ENCODE measurements at regions not wholly inside any gene's neighbourhood (a gene's known extent, or its start where the extent isn't known, plus 50 kb on each side); places are given as distances from the start of the nearest gene placed in this dataset.
A peak's percentile ranks its signal among the peaks of the same experiment; 100 is the strongest.

- DNase-seq (ENCODE audit: low spot score), result no peak
Observed at GRCh38 chr6:149184523-149184922, 133.0 kb upstream of the TAB2 start.

DNA sequence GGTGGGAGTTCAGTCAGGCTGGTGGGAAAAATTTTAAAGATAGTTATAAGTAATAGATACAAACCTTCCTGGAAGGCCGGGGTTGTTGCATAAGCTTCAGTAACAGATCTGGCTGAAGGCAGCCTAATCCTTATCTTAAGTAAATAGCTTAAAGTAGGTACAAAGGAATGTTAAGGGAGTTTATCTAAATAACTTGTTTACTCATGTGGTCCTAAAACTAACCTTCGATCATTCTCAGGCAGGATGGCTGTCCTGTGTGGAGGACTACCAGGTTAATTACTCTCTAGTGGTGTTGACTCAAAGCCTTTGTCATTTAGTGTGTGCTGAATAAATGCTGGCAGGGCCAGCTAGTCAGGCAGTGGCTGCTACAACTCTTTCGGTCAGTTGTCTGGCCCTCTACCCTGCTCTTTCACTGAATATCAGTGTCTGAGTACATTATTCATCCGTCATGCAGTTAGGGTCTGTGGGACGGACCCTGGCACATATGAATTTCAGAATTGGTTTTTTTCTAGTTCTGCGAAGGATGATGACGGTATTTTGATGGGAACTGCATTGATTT, 131.6 kb upstream of the TAB2 start:
- no peak for DNase-seq (ENCODE audit: low spot score)

DNA sequence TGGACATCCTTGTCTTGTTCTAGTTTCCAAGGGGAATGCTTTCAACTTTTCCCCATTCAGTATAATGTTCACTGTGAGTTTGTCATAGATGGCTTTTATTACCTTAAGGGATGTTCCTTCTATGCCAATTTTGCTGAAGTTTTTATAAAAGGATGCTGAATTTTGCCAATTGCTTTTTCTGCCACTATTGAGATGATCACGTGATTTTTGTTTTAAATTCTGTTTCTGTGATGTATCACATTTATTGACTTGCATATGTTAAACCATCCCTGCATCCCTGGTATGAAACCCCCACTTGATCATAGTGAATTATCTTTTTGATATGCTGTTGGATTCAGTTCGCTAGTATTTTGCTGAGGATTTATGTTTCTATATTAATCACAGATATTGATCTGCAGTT, 130.6 kb upstream of the TAB2 start:
- DNase-seq (ENCODE audit: low spot score), result no peak

DNA sequence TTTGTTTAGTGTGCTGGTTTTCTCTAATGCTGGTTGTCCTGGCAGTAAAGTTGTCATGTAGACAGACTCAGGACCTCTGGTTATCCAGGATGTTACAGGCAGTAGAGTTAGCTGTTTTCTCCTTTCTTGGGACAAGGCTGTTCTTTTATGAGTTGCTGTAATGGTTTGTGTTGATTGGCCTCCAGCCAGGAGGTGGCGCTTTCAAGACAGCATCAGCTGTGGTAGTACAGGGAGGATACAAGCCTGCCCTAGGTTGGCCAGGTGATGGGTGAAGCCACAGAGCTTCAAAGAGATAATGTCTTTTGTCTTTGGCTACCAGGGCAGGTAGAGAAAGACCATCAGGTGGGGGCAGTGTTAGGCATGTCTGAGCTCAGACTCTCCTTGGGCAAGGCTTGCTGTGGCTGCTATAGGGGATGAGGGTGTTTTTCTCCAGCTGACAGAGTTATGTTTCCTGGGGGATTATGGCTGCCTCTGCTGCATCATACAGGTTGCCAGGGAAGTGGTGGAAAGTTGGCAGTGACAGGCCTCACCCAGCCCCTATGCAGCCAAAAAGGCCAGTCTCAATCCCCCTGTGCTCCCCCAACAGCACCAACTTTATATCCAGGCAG, 127.2 kb upstream of the TAB2 start:
- peak; percentile 66 for DNase-seq (ENCODE audit: low spot score)

- no peak for DNase-seq (ENCODE audit: low spot score)
Observed at GRCh38 chr6:149194820-149195558, 122.5 kb upstream of the TAB2 start.

DNA sequence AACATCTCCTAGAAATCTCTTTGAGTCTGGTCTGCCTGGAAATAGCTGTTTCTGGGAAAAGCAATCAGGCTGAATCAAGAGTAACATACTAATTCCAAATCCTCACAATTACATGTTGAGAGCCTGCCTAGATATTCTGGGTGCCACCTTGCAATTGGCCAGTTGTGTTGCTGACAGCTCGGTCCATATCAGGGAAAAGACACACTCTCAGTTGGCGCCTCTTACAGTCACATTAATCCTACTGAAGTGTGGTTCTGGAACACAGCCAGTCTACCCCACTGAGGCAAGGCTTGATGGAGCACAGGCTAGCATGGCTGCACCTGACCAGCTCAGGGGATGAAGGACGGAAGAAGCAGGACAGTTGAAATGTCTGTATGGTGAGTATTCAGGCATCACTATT, 121.4 kb upstream of the TAB2 start:
- no peak for DNase-seq (ENCODE audit: low spot score)

GRCh38 chr6:149197482-149197881, 120.0 kb upstream of the TAB2 start:
- DNase-seq (ENCODE audit: low spot score), result no peak

GRCh38 chr6:149198265-149198664, 119.2 kb upstream of the TAB2 start:
- DNase-seq (ENCODE audit: low spot score), result no peak

- no peak for DNase-seq (ENCODE audit: low spot score)
Observed at GRCh38 chr6:149200282-149200945, 117.1 kb upstream of the TAB2 start.

DNA sequence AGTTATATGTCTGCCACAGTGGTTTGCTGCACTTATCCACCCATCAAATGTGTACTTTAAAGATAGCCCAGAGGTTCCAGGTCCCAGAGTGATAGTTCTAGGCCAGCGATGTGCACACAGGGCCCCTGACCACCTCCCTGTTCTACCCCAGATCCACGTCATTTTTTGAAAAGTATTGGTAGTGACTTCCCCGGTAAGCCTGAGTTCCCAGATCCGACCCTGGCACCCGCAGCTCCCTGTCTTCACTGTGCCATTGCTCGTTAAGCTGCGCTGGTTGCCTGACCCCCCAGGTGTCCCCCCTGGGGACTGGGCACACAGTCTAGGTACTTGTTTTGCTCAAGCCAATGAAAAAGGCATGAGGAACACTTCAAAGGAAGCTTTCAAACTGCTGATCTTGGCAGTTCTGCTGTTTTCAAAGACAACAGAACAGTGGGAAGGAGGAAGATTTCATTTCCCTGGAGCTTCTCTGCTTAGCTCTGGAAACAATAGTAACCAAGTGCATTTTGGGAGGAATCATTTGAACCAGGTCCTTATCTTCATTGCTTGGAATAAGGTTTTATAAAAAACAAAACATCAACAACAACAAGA, 116.3 kb upstream of the TAB2 start:
- no peak for DNase-seq (ENCODE audit: low spot score)

- DNase-seq (ENCODE audit: low spot score), result no peak
Observed at GRCh38 chr6:149202100-149202499, 115.4 kb upstream of the TAB2 start.

DNA sequence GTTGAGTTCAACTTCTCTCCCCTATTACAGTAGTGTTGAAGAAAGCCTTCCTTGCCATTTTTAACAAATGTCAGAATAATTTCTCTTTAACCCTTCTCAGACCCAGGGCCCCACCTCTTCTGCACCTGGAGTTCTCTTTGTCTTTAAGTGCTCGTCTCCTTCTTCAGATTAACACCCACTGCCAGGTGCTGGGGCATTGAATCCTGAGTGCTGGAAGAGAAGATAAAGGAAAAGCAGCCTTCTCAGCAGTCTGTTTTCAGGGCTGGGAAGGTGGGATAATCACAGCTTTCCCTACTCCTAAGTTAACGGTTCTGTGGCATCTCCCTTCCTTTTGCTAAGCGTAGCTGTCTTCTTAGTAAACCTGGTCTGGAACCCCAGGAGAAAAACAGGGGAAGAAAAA, 114.6 kb upstream of the TAB2 start:
- DNase-seq (ENCODE audit: low spot score), result no peak

- DNase-seq (ENCODE audit: low spot score), result no peak
Observed at GRCh38 chr6:149203509-149203908, 114.0 kb upstream of the TAB2 start.

DNA sequence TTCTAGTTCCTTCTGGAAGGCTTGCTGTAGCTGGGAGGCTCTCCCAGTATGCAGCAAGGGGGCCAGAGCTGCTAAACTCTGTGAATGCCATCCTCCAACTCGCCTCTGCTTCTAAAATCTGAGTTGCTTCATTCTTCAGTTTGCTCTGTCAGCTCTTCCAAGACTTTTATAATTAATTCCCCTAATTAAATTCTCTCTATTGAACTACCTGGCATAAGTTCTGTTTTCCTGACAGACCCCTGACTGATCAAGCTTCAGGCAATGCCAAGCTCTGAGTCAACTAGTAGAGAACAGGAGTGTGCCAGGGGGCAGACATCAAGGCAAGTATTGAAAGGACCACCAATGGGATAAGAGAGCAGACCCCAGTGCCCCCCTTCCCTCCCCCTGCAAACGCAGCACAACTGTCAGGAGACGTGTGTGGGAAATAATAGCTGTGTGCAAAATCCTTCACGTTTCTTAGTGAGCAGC, 109.3 kb upstream of the TAB2 start:
- no peak for DNase-seq (ENCODE audit: low spot score)

DNA sequence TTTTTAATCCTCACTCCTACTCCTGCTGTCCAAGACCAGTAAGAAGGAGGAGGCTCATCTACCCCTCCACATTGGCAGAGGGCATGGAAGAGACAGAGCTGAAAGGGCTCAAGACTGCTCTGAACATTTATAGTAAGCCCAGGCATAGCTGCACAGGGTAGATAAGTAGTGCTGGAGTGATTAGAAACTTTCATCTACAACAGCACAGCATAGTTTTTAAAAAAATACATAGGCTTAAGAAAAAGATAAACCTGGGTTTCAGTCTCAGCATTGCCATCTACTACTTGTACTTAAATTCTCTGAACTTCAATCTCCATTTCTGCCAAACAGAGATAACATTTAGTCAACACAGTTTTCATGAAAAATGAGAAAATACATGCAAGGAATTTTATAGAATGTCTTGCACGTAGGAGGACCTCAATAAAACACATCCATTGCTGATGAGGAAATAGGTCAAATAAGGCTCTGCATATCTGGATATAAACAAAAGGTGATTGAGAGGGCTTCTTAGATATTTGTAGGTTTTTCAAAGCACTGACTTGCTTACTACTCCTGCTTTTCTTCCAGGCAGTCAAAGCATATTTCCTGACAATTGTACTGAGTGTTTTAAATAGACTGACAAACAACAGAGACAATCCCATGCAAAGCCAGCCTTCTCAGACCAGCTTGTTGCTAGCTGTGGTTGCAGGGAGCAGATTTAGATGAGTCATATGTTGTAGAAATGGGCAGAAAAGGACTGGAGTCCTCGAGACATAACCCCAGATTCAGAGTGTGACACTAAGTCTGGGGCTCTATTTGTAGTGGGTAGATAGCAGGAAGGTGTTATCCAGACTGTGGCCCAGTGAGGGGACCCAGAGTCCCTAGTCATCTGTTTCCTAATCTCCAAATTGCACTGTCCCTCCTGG, 107.4 kb upstream of the TAB2 start:
- peak; percentile 33 for DNase-seq (ENCODE audit: low spot score)

DNA sequence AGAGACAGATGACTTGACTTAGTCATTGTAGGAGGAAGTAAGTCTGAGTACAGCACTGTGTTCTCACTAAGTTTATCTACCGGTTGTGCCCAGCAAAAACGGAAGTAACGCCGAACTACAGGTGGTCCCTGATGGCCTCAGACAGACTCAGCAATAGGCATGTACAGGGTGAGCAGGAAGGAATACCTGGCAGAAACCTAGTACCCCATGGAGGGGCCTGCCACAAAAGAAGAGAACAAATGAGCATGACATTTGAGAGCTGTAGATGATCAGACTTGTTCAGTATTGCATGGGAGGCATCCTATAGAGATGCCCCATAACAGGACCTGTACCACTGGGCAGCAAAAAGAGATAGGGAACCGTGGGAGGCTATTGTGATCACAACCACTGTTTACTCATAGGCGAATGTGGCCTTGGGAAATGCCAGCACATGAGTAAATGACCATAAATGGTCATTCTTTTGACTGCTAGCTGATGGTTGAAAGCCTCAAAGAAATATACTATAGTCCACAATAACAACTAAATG, 106.4 kb upstream of the TAB2 start:
- DNase-seq (ENCODE audit: low spot score), result peak; percentile 16

DNA sequence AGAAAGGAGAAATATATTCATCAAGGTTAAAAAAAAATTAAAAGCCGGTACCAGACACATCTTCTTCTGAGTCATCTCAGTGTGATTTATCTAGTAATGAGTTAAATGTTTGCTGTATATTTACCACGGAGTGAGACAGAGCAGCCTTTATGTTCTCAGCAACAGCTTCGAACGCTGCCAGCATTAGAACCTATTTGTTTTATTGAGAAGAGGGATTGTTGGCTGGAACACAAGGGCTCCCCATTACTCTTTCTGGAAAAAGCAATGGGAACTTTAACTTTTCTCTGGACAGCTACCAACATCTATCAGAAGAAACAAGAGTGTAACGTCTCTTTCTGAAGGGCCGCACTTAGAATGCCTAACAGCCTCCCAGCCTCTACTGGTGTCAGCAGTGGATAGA, 105.3 kb upstream of the TAB2 start:
- DNase-seq (ENCODE audit: low spot score), result no peak

DNA sequence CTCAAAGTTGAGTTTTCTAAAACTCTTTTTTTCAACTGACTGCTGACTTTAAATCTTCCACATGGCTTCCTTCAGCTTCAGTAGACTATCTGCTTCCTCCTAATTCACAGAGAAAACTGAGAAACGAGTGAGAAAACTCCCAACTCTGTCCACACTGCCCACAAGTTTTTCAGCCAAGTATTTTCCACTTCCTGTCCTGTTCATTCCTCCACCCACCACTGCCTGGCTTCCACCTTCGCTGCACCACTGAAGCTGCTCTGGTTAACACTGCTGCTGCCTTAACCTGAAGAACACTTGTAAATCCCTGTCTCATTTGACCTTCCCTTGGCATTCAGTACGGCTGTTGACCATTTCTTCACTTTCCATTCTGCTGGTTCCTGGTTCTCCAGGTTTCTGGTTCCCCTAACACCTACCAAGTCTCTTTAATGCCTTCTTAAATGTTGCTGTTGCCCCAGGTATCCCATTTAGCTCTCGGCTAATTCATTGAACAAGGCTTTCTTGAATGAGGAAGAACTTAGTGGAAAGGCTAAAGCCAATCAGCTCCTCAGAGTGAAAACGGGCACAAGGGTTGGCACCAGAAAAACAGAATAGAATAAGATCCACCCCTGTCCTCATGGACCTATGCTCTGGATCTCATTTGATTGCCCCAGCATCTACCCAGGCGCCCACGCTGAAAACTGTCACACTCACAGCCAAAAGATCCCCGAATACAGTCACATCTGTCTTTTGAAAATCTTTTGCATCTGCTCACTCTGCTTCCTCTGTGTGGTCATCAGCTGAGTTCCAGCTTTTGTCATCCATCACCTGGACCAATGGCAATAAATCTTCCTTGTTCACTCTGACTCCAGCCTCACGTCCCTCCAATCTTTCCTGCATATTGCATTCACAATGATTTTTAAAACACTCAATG, 104.4 kb upstream of the TAB2 start:
- DNase-seq (ENCODE audit: low spot score), result no peak

DNA sequence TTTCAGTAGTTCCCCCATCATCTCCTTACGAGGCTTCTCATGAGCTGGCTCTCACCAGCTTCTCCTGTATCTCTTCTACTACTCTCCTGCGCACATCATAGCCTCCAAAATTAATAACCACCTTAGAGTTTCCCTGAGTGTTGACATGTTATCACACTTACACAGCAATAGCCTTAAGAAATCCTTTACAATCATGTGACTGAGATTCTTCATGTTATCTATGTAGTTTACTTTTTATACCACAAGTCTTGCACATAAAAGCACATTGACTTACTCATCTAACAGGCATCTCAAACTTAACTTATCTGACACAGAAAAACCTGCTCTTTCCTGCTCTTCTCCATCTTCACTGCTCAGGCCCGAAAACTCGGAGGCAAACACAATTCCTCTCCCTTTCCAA, 103.7 kb upstream of the TAB2 start:
- peak; percentile 13 for DNase-seq (ENCODE audit: low spot score)

DNA sequence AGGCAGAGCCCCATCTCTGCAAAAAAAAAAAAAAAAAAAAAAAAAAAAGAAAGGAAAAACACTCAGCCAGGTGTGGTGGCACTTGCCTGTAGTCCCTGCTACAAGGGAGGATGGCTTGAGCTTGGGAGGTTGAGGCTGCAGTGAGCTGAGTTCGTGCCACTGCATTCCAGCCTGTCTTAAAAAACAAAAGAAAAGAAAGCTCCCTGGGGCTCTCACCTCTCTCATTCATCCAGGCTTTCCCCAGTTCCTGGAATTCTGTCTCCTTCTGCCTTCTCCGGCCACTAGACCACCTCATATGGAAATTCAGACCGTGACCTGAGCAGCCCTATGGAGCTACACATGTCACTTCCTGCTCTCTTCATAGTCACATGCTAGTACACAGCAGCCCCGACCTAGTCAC, 101.1 kb upstream of the TAB2 start:
- no peak for DNase-seq (ENCODE audit: low spot score)
